ENCODE measurements at regions not wholly inside any gene's neighbourhood (a gene's known extent, or its start where the extent isn't known, plus 50 kb on each side); places are given as distances from the start of the nearest gene placed in this dataset.

DNA sequence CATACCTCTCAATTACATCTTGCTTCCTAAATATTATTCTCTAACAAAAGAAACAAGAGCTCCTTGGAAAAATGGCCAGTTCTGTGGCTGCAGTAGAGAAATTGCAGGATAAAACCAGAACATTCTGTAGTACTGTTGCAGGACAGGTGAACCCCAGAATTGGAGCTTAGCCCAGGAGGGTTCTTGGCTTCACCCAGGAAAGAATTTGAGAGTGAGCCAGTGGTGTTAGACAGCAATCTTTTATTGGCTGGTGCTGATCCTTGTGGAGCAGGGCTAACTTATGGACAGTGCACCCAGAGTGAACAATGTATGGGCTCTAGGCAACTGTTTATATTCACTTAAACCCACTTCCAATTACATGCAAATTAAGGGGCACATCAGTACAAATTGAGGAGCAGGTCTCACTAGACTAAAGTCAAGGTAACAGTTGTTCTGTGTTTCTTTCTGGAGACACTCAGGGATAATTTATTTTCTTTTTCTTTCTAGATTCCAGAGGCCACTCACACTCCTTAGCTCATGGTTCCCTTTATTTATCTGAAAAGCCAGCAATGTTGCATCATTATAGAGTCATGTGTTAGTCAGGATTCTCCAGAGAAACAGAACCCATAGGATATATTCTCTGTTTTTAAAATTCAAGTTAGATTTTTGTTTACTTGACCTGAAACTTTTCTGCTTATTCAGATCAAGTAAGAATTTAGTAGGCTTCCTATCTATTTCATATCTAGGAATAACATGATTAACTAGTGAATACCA is 348.1 kb downstream of the CCDC85A start:
- TF ChIP-seq, protein P1, sequence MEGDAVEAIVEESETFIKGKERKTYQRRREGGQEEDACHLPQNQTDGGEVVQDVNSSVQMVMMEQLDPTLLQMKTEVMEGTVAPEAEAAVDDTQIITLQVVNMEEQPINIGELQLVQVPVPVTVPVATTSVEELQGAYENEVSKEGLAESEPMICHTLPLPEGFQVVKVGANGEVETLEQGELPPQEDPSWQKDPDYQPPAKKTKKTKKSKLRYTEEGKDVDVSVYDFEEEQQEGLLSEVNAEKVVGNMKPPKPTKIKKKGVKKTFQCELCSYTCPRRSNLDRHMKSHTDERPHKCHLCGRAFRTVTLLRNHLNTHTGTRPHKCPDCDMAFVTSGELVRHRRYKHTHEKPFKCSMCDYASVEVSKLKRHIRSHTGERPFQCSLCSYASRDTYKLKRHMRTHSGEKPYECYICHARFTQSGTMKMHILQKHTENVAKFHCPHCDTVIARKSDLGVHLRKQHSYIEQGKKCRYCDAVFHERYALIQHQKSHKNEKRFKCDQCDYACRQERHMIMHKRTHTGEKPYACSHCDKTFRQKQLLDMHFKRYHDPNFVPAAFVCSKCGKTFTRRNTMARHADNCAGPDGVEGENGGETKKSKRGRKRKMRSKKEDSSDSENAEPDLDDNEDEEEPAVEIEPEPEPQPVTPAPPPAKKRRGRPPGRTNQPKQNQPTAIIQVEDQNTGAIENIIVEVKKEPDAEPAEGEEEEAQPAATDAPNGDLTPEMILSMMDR (IDR thresholded peaks at IDR 0.05; ENCODE audit: insufficient read depth, low read length, poor library complexity, severe bottlenecking), result no peak
- no peak for DNase-seq (ENCODE audit: extremely low read depth, insufficient read length)

DNA sequence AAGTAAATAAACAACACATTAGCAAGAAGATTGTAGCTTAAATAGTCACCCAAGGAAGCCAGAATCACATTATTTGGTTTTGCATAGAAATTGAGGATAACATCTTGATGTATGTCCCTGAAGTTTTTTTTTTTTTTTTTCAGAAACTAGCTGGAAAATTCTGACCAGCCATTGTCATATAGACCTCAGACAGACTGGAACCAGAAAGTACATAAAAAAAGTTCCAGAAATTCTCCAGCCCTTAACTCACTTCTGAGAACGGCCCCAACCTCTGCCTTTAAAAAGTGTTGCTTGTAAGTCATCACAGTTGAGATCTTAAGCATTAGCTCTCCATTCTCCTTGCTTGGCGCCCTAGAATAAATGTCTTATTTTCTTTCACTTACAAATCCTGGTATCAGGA is 350.5 kb downstream of the CCDC85A start:
- TF ChIP-seq, protein P1 (IDR thresholded peaks at IDR 0.05; ENCODE audit: insufficient read depth, low read length, poor library complexity, severe bottlenecking), result no peak
- no peaks in the 10 kb centered on the region for H3K36me3 ChIP-seq (ENCODE audit: control insufficient read depth, insufficient read depth, low read length)
- no peaks in the 10 kb centered on the region for H3K27me3 ChIP-seq (replicated peaks; ENCODE audit: control insufficient read depth, insufficient read depth, low read length)
- H3K4me3 ChIP-seq (replicated peaks; ENCODE audit: low read depth, low read length), result no peak overlapping the region
- no peak for DNase-seq (ENCODE audit: extremely low read depth, insufficient read length)

More for the DNA sequence above, 348.1 kb downstream of the CCDC85A start:
- H3K36me3 ChIP-seq (ENCODE audit: control insufficient read depth, insufficient read depth, low read length), result no peaks in the 10 kb centered on the region
- H3K27me3 ChIP-seq (replicated peaks; ENCODE audit: control insufficient read depth, insufficient read depth, low read length), result no peaks in the 10 kb centered on the region
- H3K4me3 ChIP-seq (replicated peaks; ENCODE audit: low read depth, low read length), result no peak overlapping the region

DNA sequence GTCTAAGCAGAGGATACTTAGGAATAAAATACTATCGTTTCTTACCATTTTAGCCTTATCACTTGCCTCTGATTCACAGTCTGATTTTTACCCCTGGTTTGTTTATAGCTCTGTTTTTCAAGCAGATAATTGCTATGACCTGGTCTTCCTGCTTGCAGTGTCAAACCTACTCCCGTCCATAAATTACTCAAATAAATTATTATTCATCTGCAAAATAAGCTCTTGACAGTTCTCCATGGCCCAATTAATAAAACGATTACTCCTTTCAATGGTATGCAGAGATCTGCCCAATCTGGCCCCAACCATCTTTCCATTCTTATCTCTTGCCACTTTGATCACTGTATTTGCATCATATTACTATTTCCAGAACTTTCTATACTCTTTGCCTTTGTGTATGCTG is 354.0 kb downstream of the CCDC85A start:
- Histone ChIP-seq H3K27me3 (replicated peaks; ENCODE audit: control insufficient read depth, insufficient read depth, low read length) (no peaks in the 10 kb centered on the region), H3K4me3 (replicated peaks; ENCODE audit: low read depth, low read length) (no peak overlapping the region), H3K36me3 (ENCODE audit: control insufficient read depth, insufficient read depth, low read length) (no peaks in the 10 kb centered on the region)
- TF ChIP-seq, protein P1 (IDR thresholded peaks at IDR 0.05; ENCODE audit: insufficient read depth, low read length, poor library complexity, severe bottlenecking), result no peak
- DNase-seq (ENCODE audit: extremely low read depth, insufficient read length), result no peak

DNA sequence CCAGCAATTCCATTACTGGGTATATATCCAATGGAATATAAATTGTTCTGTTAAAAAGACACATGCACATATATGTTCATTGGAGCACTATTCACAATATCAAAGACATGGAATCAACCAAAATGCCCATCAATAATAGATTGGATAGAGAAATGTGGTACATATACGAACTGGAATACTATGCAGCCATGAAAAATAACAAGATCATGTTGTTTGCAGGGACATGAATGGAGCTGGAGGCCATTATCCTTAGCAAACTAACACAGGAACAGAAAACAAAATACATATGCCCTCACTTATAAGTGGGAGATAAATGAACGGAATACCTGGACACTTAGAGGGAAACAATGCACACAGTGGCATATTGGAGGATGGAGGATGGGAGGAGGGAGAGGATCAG is 355.8 kb downstream of the CCDC85A start:
- no peaks in the 10 kb centered on the region for H3K36me3 ChIP-seq (ENCODE audit: control insufficient read depth, insufficient read depth, low read length)
- H3K4me3 ChIP-seq (replicated peaks; ENCODE audit: low read depth, low read length), result no peak overlapping the region
- TF ChIP-seq, protein P1 (IDR thresholded peaks at IDR 0.05; ENCODE audit: insufficient read depth, low read length, poor library complexity, severe bottlenecking), result no peak

DNA sequence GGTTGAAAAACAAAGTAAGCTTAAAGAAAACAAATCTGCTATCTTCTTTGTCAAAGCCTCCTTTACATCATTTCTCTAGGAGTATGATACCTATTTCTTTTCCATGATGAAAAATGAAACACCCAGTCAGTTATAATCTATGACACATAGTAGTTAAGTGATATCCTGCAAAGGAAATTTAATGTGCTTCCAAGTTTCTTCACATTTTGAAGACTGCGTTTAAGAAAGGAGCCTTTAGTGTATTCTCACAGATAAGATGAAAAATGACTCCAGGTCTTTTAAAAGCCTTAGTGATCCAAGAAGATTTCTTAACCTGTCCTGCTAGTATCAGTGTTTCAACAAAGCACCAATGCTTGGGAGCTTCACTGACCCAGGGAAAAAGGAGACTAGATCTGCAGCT is 356.7 kb downstream of the CCDC85A start:
- no peak overlapping the region for H3K4me3 ChIP-seq (replicated peaks; ENCODE audit: low read depth, low read length)
- DNase-seq (ENCODE audit: extremely low read depth, insufficient read length), result no peak
- TF ChIP-seq, protein P1 (IDR thresholded peaks at IDR 0.05; ENCODE audit: insufficient read depth, low read length, poor library complexity, severe bottlenecking), result no peak
- no peaks in the 10 kb centered on the region for H3K27me3 ChIP-seq (replicated peaks; ENCODE audit: control insufficient read depth, insufficient read depth, low read length)
- no peaks in the 10 kb centered on the region for H3K36me3 ChIP-seq (ENCODE audit: control insufficient read depth, insufficient read depth, low read length)

More for the DNA sequence above, 355.8 kb downstream of the CCDC85A start:
- H3K27me3 ChIP-seq (replicated peaks; ENCODE audit: control insufficient read depth, insufficient read depth, low read length), result no peaks in the 10 kb centered on the region
- DNase-seq (ENCODE audit: extremely low read depth, insufficient read length), result no peak
